NOMO-1 treated with DMSO at 0.1 percent for 48 hours (cell line): ENCODE measurements at regions not wholly inside any gene's neighbourhood (a gene's known extent, or its start where the extent isn't known, plus 50 kb on each side); places are given as distances from the start of the nearest gene placed in this dataset.

ENCODE experiments used
- DNase-seq: peaks from one replicate; lab custom pipeline; 2025; ENCODE audit not compliant: unreplicated experiment; lab: John Stamatoyannopoulos, UW

DNA sequence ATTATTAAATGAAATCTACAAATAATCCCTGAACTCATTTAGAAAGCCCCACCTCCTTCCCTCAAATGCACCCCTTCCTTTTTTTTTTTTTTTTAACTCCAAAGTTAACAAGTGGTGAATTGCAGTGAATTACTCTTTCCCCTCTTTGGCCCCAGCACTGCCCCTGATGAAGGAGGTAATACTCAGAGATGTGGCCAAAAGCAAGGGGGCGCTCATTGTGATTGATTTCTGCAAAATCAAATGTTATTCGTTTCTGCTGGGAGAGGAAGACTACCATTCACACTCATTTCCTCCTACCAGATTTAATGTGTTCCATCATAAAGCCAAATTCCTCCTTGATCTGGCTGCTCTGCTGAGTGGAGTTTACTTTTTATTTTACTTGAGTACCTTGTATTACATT lies 259.4 kb downstream of the GPD2 start:
- DNase-seq, result no peak

DNA sequence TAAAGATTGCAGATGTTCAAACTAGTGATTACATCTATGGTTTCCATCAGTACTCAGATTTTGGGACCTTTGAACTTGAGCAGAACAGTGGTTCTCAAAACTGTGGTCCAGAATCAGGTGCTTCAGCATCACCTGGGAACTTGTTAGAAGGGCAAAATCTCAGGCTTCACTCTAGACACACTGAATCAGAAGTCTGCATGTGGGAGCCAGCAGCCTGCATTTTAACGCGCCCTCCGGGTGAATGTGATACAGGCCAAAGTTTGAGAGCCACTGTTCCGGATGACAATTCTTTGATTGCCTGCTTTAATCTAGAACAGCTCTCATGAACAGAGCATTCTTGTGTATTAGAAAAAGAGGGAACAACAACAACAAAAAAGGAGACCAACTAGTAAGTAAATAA lies 261.7 kb downstream of the GPD2 start:
- no peak for DNase-seq

DNA sequence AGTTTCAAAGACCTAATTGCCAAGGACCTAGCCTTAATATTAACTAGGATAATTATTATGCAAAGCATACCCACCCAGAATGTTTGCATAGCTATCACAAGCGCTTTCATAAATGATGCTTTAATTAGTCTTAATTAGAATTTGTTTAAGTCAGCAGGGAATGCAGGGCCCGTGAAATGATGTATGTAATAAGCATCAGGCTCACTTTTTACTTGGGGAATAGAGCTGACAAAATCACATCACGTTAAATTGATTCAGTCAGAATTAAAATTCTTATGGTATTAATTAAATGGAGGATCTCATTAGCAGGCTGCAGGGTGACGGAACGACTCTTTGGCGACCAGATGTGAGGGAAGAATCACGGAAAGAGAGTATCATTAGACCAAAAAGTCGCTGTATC lies 264.5 kb downstream of the GPD2 start:
- no peak for DNase-seq

DNA sequence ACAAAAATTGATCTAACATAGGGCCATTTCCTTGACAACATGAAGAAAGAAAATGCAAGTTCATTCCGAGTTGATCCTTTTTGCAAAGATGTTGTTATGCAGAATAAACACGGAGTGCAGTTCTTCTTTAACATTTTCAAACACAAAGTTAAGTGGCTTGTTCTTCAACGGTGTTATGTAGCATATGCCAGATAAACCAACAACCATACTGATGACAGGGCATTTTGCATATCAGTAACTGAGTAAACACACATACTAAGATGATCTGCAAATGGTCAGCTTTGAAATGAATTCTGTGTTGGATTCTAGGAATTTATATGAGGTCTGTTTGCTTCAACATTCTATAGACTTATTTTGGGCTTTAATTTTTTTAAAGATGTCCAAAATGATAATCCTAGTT lies 266.4 kb downstream of the GPD2 start:
- DNase-seq, result no peak

DNA sequence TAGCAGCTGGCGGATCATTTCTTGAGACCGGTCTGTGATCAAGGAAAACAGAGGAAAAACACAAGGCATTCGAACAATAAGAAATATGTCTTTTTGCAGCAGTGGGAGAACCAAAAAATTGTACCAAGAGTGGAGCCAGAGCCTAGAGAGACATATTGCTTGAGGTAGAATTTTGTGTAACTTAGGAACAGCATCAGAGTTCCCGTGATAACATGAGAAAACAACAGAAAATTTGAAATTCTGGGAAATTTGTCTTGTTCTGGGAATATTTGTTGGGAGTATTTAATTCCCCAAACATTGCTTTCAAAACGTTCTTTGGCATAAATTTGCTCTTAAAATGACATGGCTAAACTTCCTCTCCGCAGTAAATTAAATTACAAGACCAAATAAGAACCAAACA lies 267.5 kb downstream of the GPD2 start:
- no peak for DNase-seq

DNA sequence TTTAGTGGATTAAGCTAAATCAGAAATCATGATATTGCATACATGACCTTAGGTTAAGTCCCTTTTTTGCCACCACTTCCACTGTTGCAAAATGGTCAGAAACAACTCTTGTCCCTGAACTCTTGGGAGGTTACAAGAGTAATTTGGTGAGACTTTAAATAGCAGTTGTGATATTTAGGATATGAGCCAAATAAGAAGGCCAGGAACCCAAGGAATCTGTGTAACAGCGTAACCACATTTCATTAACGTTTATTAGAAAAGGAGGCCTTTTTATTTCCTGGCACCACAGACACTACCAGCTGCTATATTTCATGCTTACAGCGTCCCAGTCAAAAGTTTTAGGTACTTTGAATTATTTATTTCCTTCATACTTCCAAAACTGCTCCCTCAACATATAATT lies 268.0 kb downstream of the GPD2 start:
- no peak for DNase-seq

DNA sequence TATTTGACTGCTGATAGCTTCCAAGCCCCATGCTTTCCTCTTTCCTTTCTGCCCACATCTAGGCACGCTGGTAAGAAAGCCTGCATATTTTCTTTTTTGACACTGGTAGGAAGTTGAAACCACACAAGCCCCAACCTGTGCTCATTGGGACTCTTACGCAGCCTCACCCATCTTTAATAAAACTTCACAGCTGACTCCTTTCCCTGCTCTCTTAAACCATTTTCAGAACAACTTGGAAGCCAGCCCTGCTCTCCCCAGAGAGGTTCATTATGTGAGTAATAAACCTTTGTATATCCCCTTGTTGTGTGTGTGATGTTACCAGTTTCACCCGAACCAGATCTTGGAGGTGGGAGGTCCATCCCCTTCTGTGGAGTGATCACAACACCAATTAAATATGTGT lies 268.4 kb downstream of the GPD2 start:
- no peak for DNase-seq

DNA sequence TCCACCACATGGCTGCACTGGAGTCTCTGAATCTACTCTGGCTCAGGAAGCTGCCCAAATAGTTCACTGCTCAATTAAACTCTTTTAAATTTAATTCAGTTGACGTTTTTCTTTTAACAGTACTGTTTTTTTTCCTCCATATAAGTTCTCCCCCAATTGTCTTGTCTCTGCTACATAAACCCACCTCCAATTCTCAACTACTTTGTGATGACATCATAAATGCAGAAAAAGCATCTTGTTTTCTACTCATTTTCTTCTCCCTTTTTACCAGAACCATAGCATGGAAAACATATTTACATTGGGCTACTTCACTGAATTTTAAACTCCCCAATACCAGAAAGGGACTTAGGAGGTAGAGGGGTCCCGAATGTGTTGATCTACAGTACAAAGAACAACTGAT lies 270.4 kb downstream of the GPD2 start:
- DNase-seq, result no peak

DNA sequence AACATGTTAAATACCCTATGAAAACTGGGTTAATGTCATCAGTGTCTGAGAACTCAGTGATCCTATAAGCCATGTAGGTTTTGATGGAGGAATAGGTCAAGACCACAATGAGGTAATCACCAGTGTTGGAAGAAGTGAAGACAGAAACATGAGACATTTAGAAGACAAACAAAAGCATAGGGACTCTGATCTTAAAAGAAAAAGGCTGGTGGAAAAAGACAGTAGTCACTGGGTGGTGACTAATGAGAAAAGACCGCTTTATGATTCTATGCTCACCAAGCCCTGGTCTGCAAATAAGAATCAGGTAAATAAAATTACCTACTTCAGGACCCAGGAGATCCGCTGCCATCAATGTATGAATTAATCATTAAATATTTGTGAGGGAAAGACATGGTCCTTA lies 271.9 kb downstream of the GPD2 start:
- no peak for DNase-seq

DNA sequence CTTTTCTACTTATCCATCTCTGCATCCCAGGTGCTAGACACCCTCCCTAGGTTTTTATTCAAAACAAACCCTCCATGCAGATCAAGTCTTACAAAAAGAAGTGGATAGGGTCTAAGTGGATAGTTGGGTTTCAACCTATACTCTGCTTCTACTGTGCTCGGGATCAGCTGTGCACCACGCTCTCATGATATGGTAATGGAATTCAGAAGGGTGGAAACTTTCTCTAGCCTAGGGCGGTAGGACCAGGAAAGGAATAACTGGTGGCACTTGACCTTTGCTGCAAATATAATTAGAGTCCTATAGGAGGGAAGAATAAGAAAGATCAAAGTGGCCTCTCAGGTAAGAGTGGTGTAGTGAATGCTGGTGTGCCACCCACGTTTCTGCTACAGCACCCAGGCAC lies 272.9 kb downstream of the GPD2 start:
- DNase-seq, result no peak

DNA sequence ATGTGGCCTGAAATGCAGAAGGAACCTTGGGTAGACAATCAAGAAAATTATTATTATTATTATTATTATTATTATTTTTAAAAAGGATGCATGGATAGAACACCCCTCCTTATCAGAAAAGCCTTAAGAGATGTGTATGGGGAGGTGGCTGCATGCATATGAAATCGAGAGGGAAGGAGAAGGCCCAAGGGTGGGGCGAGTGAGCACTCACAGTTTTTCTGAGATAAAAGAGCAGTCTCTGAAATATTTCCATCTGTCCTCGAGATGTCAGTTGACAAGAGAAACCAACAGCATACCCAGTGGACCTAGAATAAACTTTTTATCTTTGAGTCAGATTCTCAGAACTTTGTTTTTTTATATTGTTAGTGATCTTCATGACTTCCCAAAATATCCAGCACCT lies 282.9 kb downstream of the GPD2 start:
- DNase-seq, result no peak

DNA sequence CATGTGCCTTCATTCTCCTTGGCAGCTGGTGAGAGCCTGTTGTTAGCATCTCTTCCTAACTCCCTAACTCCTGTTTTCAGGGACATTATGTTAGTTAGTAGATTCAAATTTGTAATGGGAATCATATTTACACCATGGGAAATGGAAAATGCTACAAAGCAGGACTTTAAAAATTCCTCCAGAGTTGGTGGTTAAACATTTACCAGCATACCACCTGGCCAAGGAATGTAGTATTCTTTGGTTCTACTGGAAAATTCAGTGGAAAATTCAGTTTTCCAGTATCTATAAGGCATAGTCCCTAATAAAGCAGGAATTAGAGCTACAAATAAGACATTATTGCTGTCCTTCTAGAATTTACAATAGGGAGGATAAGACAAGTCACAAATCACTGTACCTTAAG lies 291.7 kb downstream of the GPD2 start:
- DNase-seq, result no peak

DNA sequence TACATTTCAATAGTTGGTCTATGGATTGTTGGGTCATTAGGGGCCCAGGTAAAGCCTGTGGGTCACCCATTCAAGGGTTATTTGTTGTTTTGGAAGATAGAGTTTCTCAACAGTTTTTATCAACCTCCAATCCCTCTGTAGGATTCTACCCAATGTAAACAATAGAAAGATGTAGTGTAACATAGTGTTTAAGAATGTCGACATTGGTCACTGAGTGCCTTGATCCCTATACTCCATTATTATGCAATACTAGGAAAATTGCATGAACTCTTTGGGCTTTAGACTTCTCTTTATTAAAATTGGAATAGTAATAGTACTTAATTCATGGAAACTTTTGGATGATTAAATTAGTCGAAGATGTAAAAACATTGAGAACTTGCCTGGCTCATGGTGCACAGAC lies 292.1 kb downstream of the GPD2 start:
- DNase-seq, result no peak

DNA sequence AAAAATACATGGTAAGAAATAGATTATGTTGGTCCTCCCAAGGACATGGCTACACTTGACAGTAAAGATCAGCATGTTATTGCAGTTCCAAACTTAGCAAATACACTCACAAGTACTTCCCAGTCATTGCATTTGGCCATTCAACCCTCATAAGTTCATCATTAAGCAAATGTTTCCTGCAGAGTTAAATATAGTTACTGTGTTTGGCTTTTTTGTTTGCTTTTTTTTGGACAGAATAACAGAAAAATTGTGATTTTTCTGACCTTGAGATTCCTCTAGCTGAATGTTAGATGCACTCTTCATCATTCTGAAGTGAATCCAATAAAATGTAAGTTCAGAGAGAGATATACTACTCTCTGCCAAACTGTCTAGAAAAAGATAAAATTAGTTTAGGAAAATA lies 295.3 kb downstream of the GPD2 start:
- DNase-seq, result no peak

DNA sequence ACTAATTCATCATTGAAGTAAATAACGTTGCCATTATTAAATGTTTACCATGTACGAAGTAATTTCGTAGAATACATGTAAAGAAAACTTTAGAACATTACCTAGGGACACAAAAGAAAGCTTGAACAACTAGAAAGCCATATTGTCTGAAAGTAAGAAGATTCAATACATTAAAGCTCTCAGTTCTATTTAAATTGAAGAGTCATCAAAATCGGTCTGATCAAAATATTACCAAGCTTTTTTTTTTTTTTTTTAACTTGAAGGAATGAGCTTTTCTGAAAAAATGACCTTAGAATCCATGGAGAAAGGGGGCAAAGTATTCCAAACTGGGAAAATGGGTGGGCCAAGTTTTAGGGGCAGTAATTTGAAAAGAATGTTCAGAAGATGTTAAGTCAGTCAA lies 300.8 kb downstream of the GPD2 start:
- no peak for DNase-seq

DNA sequence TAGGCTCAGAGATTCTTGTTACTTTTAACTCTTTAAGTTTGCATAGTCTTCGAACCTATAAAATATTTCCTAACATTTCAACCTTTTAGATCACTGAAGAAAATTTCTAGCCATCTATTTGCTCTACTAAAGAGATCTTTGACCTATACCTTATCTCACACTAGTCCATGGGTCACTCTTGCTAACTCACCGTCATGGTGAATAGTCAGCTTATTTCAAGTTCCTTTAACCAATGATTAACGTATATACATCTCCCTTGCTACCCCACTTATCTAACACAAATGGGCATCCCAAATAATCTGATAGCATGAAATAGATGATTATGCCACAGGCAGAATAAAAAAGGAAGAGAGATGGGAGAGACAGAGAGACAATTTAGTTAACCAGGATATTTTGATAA lies 303.1 kb downstream of the GPD2 start:
- no peak for DNase-seq

DNA sequence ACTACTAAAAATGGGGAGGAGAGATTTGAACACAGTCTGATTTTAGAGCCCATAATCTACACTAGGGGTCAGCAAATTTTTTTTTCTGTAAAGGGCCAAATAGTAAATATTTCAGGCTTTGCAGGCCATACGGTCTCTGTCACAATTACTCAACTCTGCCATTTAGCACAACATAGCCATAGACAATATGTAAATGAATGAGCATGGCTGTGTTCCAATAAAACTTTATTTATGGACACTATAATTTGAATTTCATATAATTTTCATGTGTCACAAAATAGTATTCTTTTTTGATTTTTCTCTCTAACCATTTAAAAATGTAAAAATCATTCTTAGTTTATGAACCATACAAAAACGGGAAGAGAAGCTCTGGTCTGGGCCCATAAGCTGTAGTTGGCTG lies 309.4 kb downstream of the GPD2 start:
- no peak for DNase-seq

DNA sequence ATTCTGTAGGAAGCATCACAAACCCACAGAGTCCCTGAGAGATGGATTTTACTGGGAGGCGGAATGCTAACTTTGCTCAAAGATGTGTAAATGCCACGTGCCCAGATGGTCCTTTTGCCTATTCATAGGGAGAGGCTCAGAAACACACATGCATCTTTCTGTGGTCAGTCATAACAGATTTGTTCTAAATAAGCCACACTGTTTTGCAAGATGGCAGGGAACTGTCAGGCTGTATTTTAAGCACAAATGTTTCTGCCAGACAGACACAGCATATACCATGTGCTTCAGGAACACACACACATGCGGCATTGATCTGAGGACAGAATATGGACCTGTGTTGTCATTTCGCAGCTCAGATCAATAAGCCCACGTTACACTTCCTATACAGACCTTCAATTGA lies 312.0 kb downstream of the GPD2 start:
- no peak for DNase-seq

DNA sequence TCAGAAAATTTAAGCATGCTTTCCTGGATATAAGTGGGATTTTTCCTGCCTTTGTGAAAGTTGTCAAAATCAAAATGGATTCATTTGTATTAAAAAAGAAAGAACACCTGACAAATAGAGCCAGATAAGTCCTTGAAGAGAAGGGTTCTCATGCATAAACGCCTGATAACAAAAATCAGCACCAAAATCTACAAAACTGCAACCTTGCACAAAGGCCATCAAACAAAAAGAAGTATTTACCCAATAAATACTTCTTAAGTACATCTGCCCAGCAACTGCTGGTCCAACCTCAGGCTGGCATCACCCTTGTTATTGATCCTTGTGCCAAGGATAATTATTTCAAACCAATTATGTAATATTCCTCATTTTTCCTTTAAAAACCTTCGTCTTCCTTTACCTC lies 315.9 kb downstream of the GPD2 start:
- DNase-seq, result no peak

DNA sequence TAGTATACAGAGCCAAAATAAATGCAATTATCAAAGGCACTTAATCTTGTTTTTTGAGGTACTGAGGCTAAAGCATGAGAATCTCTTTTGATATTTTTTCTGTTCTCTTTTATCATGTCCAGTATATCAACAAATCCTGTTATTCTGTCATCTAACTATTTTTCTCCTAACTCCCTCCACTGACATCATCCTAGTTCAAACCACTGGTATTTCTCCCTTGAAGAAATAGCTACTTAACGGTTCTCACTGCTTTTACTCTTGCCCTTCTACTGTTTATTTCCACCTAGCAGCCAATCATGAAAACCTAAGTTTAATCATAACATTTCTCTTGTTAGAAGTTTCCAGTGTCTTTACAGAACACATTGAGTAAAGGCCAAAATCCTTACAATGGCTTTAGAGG lies 317.6 kb downstream of the GPD2 start:
- DNase-seq, result no peak

DNA sequence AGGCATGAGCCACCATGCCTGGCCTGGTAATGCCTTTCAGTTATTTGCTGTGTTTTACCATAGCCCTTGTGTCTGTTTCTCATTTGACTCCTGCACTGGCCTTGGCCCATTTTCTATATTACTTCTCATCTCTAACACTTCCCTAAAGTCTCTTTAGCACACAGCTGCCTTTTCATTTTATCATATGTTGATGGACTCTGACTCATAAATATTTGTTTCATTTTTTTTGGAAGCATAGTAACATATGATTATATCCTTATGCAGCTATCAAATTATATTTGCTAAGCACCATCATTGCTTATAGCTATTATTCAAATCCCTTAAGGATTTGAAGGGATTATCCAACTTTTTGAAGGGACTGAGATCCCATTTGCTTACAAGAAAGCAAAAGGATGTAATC lies 320.3 kb downstream of the GPD2 start:
- no peak for DNase-seq

DNA sequence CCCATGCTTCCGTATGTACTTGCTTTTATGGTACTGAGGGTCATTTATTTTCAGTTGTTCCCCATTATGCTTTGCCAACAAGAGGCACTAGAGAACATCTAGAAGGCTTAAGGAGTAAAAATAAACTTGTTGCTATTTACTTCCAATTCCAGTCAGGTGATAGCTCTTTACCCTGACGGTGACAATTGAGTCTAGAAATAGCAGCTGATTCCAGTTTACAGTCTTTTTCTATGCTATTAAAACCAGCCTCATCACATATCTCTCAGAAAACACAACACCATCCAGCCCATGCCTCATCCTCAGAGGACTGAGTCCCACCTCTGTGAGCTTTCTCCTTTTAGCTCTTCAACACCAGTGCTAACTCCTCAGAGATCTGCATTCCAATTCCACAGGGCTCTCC lies 327.0 kb downstream of the GPD2 start:
- DNase-seq, result no peak

DNA sequence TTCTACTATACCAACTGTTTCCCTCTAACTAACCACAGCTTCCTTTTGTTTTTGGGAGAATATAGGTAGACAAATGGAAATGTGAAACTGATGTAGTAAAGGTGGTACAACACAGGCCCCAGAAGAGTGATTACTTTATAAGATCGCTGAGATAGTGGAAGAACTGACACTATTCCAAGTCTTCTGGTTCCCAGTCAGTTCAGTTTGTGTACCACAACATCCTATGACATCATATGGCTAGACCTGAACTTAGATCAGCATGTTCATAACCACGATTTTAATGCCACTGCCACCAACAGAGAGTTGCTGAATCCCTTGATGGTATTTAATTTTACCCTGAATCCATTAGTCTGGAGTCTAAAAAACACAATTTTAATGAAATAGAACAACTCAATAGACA lies 328.9 kb downstream of the GPD2 start:
- no peak for DNase-seq

DNA sequence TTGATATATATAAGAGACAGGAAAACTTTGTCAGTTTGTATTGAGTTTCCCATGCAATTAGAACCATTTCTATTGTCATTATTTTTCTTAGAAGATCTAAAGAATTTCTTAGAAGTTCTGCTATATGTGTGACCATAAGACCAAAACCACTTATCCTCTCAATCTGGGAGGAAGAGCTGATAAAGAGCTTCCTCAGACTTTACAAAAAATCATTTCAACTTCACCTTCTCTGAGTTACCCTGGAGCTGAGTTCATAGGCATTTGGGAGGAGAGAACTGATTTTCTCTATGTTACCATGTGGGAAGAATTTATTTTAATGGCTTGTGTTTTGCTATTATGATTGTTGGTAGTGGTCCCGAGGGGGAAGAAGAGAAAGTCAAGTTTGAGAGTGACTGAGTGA lies 329.3 kb downstream of the GPD2 start:
- no peak for DNase-seq
